Fibroblast of pulmonary artery (primary cell): ENCODE measurements at regions not wholly inside any gene's neighbourhood (a gene's known extent, or its start where the extent isn't known, plus 50 kb on each side); places are given as distances from the start of the nearest gene placed in this dataset.

ENCODE experiments used
- DNase-seq: peaks from one replicate; pipeline ENCODE4 v3.0.0-alpha.2; 2010; ENCODE audit warnings: low read depth
- H3K4me3 ChIP-seq: replicated peaks from 2 replicates; pipeline ENCODE4 v1.5.1; 2011; ENCODE audit warnings: low read depth, mild to moderate bottlenecking, control low read depth, low read length, moderate library complexity
- CTCF ChIP-seq: IDR thresholded peaks from 2 replicates; pipeline ENCODE4 v1.5.1; 2011; ENCODE audit warnings: mild to moderate bottlenecking, control low read depth, low read length, inconsistent platforms; ENCODE audit errors: missing control alignments

- no peak overlapping the region for H3K4me3 ChIP-seq
- TF ChIP-seq CTCF, result no peak
- DNase-seq, result no peak
These were observed 142.4 kb downstream of the URI1 start for GRCh38 chr19:30084390-30084819.

GRCh38 chr19:30085394-30085793 lies 143.4 kb downstream of the URI1 start:
- no peak for TF ChIP-seq CTCF
- DNase-seq, result no peak
- H3K4me3 ChIP-seq, result no peak overlapping the region

- TF ChIP-seq CTCF, result no peak
- H3K4me3 ChIP-seq, result no peak overlapping the region
These were observed 144.2 kb downstream of the URI1 start for GRCh38 chr19:30086220-30086619.

GRCh38 chr19:30086916-30087315 lies 144.9 kb downstream of the URI1 start:
- TF ChIP-seq CTCF, result no peak
- no peak overlapping the region for H3K4me3 ChIP-seq
- DNase-seq, result no peak

More at GRCh38 chr19:30086220-30086619, 144.2 kb downstream of the URI1 start:
- DNase-seq, result no peak

GRCh38 chr19:30087381-30088138 lies 145.5 kb downstream of the URI1 start:
- no peak for TF ChIP-seq CTCF
- no peak overlapping the region for H3K4me3 ChIP-seq
- no peak for DNase-seq

- TF ChIP-seq CTCF, result no peak
- no peak overlapping the region for H3K4me3 ChIP-seq
- DNase-seq, result no peak
These were observed 146.5 kb downstream of the URI1 start for GRCh38 chr19:30088567-30088966.

- TF ChIP-seq CTCF, result no peak
- no peak for DNase-seq
- H3K4me3 ChIP-seq, result no peak overlapping the region
These were observed 147.1 kb downstream of the URI1 start for GRCh38 chr19:30089086-30089665.
